ENCODE measurements at regions not wholly inside any gene's neighbourhood (a gene's known extent, or its start where the extent isn't known, plus 50 kb on each side); places are given as distances from the start of the nearest gene placed in this dataset.
"Not testable (repeated sequence)": the region's sequence is repeated elsewhere in the genome, so short reads cannot be mapped to it uniquely, and the experiment has no call there.

DNA sequence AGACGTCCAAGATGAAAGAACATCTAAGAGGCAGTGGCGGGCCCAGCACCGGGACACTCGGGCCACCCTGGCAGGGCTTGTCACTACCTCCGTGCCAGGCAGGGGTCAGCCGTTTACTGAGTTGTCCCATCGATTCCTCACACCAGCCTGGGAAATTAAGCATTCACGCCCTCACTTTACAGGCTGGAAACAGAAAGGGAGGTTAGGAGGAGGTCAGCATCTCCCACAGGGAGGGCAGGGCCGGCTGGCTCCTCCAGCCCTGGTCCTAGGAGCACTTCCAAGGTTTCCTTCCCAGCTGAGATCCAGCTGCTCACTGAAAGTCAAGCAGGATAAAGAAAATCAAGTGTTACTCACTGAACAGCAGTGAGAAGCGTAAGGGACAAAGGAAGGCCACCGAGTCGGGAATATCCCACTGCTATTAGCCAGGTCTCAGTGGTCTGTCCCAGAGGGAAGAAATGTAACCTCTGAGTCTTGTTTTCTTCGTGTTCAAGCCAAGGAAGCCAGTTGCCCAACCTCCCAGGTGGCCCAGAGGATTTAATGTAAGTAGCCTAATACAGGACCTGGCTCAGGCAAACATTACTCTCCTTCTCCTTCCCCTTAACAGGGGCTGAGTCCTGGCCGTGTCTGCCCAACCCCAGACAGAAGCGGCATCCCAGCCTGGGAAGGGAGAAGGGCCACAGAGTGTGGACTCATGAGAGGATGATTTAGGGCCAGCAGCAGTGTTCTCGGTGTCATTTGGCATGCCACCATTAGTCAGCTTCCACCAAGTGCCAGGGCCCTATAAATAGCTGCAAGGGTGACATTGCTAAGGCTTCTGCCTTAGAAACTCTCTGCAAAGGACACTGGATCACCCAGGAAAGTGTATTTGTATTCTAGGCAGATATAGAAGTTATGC lies 203.1 kb upstream of the GALNT2 start:
- no peak for DNase-seq

DNA sequence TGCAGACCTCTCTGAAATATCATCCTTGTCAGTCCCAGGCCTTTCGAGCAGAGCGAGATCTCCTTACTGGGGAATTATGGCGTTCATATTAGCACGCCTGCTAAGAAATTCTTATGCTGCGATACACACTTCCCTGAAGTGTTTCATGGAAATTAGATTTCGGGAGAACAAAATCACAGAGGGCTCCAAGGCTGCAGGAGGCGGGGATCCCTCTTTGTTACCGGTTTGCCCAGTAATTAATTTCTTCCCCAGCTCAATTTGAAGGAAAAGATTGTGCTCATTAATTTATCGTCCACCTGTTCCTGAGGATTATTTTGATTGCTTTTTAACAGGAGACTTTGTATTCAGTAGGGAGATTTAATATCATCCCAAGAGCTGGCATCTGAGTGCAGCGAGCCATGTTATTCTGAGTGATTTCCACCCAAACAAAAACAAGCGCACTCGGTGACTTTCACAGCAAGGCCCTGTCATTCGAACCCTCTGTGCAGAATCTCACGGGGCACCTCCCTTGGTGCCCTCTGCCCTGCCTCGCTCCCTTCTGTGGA lies 202.3 kb upstream of the GALNT2 start:
- DNase-seq, result no peak

DNA sequence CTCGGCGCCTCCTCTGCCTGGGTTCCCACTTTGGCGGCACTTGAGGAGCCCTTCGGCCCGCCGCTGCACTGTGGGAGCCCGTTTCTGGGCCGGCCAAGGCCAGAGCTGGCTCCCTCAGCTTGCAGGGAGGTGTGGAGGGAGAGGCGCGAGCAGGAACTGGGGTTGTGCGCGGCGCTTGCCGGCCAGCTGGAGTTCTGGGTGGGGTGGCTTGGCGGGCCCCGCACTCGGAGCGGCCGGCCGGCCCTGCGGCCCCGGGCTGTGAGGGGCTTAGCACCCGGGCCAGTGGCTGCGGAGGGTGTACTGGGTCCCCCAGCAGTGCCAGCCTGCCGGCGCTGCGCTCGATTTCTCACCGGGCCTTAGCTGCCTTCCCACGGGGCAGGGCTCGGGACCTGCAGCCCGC lies 201.7 kb upstream of the GALNT2 start:
- not testable (repeated sequence) for DNase-seq

DNA sequence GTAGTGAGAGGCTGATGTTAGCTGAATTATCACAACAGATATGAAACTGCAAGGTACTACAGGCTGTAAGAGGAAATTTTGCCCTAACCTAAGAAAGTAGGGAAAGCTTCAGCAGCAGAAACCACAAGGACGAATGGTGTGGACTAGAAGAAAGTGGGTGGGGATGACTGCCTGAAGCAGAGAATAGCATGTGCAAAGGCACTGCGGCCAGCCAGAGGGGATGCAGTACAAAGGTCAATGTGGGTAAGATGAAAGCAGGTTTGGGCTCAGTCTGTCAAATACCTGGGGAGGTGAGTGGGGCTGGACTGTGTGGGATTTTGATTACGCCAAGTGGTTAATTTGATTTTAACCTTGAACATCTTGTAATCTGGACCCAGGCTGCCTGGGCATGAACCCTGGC lies 199.3 kb upstream of the GALNT2 start:
- no peak for DNase-seq

DNA sequence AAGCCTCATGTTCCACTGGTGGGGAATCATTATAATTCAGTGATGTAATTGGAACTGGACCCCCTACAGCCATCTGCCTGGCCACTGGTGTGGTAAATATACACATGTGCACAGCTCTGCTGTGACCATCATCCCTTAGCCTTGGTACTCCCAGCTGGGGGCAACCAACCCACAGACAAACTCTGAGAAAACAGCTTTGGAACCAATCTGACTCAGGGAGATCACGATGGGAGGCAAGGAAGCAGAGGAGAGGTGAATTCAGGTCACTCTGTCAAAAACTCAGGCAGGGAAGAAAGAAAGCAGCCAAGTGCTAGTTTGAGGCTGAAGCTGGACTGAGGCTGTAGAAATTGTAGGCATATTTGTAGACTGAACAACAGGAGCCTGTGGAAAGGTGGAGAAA lies 197.8 kb upstream of the GALNT2 start:
- DNase-seq, result no peak

DNA sequence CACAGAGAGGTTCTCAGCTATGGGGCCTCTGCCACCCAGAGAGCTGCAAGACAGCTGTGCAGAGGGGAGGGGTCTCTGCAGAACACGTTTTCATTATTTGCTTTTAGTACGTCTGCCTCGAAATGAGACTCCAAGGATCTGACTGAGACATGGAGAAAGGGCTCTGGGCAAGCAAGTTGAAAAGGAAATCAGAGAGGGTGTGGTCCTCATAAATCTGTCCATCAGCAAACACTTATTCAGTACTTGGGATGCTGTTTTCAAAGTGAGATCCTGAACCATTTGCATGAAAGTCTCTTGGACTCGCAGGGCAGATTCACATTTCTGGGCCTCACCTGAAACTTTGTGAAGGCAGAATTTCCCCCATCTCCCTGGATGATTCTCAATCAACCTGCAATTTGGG lies 197.4 kb upstream of the GALNT2 start:
- DNase-seq, result no peak

DNA sequence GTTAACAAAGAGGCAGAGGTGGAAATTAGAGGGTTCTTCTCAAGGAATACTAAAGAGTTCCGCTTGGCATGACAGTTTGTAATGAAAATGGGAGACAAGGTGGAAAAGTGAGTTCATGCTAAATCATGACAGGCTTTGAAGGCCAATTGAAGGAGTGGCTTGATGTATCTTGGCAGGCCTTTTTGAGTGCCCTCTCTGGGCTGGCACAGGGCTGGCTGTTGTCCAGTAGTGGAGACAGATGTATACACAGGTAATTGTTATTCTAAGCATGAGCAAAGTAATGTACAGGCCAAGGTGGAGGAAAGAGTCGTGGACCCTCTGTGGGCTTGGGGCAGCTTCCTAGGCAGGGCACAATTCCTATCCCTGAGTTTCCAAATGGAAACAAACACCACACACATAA lies 196.7 kb upstream of the GALNT2 start:
- no peak for DNase-seq

DNA sequence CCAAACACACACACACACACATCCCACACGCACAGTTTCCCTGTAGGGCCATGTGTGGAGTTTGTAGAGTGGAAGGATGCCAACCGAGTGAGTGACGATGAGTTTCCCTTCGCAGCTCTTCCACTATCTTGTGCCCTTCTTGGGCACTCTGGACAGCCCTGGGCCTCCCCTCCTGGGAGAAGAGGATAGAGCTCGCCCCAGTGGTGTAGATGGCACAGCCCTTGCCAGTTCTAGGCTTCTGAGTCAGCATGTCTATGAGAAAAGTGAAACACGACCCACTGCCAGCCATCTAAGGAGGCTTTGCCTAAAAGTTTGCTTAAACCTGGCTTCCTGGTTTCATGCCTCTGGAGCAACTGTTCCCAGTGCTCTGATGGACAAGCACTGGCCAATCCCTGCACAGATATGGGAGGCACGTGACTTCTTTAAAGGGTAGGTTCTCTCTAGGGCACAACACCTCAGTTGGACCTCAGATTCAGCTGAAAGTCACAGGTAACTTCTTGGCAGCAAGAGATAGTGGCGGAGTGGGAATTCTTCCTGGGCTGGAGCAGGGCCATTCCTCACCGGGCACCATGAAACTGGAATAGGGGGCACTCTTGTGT lies 195.9 kb upstream of the GALNT2 start:
- DNase-seq, result no peak

DNA sequence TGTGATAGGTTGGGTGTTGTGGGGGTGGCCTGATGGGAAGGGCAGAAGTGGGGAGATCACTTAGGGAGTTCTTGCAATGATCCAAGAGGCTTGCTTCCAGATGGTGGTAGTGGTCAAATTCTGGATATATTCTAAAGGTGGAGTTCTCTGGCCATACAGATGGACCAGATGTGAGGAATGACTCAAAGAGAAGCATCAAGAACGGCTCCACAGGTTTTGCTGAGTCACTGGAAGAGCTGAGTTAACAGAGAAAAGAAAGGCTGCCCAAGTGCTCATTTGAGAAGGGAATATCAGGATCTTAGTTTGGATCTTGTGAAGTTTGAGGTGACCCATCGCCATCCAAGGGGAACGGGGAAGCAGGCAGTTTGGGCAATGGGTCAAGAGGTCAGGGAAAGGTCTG lies 192.9 kb upstream of the GALNT2 start:
- DNase-seq, result no peak

DNA sequence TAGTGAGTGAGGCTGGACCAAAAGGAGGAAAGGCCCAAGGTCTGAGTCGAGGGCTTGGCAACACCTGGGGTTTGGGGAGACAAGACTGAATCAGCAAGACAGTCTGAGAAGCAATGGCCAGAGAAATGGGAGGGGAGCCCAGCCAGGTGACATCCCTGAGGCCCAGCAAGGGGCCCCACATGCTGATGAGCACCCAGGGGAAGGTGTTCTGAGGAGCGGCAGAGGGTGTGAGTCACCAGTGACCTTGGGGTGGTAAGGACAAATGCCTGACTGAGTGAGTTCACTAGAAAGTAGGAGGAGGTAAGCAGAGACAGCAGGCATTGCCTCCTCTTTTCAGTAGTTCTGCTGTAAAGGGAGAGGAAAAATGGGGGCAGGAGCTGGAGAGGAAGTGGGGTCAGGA lies 192.4 kb upstream of the GALNT2 start:
- DNase-seq, result no peak

DNA sequence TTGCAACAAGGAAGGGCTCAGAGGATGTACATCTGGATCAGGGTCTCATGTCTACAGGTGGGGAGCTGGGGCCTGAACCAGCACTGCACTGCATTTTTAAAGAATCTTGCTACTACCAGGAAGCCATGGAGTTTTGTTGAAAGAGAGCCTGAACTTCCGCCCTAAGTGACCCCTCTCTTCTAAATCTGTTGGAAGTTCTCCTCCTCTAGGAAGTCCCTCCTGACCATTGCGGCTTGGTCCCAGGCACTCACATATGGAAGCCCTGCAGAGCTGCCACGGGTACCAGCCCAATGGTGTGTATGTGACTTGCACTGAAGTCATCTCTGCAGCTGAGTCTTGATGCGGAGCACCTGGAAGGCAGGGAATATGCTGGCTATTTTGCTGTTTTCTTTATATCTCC lies 192.0 kb upstream of the GALNT2 start:
- no peak for DNase-seq

DNA sequence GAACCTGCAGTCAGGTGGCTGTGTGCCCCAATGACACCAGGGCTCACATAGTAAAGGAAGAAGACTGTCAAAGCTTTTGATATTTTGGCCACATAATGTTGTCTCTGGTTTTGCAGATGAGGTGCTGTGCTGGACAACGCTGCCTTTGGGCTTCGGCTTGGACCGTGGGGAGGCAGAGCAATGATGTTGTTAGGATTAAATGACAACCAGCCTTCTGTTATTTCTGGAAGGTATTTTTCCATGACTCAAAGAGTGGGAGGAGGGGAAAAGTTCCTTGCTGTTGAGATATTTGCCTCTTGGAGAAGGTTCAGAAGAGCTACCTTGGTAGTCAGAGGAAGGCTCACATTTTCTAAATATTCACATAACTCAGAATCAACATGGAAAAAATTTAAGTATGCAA lies 187.3 kb upstream of the GALNT2 start:
- no peak for DNase-seq

DNA sequence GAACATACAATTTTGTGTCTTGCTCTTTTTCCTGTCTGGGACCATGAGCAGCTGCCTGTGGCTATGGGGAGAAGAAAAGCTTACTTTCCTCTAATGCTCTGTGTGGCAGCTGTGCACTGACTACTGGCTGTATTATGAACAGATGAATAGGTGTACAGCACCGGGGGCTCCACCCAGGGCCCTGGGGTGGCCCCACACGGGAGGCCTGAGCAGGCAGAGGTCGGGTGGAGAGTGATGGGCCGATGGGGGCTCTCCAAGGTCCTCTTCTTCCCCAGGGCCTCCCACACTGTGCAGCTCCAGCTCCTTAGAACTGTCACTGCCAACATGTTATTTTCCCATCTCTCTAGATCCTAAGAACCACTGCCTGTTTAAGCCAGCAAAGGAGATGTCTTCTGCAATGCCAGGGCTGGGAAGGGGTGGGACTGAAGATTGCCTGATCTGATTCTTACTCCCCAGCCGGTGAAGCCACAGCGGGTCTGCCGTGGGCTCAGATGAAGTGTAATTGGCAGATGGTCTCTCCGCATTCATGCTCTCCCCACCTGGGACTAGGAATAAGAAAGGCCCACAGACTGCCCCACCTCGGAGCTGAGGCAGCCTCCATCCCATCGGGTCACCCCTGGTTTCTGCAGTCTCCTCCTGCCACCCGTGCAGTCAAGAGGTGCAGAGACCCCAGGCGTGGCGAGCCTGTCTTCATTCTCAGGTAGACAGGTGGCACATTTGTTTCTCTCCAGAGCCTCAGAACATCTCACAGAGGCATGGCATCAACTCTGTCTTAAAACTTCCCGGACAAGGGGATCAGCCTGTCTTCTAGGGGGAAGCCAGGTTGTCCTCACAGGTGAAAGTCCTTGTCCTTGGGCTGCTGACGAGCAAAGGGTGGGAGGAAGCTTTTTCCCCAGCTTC lies 186.5 kb upstream of the GALNT2 start:
- no peak for DNase-seq

DNA sequence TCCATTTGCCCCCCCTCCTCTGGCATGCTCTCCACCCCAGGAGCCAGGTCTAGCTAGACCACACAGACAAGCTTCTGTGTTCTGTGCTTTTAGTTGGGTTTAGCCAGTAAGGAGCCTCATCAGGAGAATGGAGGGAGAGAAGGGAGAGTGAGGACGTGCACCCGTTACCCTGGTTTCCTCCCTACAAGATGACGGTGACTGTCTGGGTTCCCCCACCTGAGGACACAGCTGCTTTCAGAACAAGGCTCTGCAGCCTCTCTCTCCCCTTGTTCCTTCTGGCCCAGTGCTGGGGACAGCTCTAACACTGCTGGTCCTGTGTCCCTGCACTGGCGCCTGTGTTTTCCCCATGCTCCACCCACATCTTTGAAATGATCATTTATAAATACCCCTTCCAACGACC lies 184.4 kb upstream of the GALNT2 start:
- no peak for DNase-seq

DNA sequence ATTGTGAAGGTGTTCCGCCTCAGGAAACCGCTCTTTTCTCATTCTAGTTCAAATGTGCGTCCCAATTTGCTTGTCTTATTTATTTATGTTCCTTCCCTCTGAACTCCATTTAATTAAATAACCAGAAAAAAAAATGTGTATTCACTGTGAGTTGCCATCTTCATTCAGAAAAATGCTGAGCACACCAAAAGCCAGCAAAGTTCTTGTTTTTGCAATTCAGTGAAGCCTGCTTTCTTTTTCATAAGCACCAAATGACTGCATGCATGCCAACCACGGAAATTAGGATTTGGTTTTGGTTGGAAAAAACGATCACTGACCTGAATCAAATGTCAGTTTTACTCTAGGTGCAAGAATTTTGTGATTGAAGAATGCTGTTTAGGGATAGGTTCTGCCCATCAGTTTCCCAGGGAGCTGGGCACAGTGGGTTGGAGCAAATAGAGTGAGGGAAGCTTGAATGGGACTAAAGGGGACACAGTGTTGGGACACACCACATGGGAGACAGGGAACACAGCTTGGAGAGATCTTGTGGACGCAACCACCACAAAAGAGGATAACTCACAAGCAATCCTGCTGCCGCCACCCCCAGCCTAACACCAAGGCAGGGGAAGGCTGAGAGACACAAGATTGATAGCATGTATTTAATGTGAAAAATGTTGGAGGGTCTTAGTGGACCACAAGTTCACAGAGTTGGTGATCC lies 183.4 kb upstream of the GALNT2 start:
- no peak for DNase-seq

DNA sequence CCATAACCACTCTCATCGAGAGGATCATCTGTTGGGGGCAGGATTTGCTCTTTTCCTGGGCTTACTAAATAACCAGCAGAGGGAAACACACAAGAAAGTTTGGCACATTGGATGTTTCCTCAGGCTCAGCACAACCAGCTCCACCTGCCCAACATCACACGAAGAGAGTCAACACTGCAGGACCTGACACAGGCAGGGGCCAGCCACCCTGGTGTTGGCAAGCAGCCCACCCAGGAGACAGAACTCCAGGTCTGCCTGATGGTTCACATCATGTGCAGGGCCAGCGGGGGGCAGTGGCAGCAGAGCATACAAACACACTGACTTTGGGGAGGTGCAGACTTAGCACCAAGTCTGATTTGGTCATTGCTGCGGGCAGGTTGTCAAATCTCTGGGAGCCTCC lies 182.3 kb upstream of the GALNT2 start:
- DNase-seq, result no peak

DNA sequence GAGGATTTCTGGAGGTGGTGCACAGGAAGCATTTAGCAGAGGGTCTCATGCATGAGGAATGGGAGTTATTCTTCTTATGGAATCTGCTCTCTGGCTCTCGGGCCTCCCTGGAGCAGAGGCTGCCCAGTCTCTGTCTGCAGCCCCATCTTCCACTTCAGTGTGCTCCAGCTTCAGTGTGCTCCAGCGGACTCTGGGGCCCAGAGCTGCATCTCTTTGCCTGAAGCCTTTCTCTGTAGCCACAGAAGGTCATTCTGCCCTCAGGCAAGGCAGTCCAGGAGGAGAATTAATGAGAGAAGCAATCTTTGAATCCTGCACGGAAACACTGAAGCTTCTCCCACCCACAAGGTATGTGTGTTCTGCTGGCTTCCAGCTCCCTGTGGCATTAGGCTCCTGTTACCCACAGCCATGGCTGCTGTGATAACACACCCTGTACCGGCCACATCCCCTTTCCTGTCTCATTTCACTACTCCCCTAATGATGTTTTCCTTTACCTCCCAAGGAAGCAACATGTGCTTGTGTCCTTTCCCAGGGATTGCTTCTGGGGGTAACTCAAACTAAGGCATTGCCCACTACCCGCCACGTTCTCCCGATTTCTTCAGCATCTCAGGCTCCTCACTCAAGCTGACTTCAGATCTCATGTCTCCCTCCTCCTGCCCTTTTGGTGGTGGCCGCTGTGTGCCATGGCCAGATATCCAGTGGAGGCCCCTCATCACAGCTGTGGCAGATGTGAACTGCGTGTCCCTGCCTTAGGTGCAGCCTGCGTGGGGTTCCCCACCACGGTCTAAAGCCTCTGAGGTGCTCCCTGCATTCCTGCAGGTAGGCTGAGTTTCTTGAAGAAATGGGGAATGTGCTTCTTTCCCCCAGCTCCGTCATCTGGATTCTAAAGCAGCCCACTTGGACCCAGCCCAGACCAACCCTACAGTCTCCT lies 181.2 kb upstream of the GALNT2 start:
- DNase-seq, result no peak

DNA sequence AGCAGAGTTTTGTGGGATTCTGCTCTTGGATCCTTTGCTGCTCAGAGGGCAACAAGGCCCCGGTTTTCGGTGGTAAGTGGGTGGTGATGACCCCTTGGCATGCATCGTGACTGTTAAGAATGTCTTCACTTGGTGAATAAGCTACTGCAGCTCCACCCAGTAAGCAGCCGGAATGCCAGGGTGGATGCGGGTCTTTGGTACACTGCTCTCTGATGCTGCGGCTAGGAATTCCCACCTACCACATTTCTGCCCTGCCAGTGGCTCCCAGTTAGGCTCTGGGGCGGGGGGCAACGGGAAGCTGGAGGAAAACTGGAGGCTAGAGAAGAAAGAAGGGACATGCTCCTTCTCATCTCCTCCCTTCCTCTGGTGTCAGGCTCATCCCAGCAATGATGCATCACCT lies 180.4 kb upstream of the GALNT2 start:
- DNase-seq, result no peak

DNA sequence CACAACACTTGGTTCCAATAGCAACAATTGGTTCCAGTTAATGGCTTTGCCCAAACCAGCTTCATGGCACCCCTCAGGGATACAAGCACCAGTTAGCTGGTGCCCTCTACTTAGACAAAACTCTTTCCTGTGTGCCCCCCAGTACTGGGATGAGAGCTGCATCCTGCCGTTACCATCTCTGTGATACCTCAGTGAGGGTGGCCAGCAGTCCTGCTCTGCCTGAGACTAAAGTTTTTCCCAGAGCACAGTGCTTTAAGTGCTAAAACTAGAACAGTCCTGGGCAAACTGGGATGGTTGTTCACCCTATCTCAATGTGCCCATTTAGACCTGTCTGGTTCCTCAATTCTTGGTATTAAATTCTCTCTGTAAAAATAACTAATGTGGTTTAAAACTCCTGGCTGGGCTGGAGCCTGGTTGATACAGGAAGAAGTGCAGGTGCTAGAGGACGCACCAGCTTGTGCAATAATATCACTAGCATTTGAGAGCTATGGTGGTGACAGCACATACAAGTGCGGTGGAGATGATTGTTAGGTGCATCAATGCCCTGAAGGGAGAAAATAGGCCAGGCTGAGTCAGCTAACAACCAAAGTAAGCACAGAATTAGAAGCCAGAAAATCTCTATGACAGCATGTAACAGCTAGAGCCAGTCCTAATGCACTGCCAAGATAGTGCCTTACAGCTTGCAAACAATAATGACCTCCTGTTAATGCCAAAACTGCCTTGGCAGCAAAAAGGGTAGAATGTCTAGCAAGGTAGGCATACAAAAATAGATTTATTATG lies 179.8 kb upstream of the GALNT2 start:
- DNase-seq, result no peak

DNA sequence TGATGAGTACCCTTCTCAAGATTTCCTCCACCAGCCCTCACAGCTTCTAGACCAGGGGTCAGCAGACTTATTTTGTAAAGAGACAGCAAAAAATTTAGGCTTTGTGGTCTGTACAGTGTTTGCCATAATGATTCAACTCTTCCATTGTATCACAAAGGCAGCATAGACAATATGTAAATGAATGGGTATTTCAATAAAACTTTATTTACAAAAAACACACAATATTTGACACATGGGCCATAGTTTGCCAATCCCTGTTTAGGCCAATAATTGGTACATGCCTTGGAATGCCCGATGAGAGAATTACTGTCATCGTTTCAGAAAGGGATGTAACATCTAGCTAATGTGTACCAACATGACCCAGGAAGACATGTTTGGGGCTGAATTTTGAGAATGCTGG lies 178.9 kb upstream of the GALNT2 start:
- DNase-seq, result no peak

DNA sequence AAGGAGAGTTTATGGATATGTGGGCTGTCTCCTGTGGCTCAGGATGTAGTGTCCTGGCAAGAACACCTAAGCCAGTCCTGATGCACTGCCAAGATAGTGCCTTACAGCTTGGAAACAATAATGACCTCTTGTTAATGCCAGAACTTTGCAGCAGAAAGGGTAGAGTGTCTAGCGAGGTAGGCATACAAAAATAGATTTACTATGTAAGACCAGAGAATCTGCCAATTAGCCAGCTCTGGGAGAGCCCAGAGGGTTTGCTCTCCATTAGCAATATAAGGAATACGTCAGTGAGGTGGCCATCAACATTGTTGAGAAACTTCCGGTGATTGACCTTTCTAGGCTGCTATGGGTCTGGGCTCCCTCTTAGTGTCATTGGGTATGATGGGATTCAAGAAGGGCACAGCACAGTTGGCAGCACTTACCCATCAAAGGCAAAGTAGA lies 178.5 kb upstream of the GALNT2 start:
- DNase-seq, result no peak

All from NCI-H2171 (cell line).